ENCODE measurements at regions not wholly inside any gene's neighbourhood (a gene's known extent, or its start where the extent isn't known, plus 50 kb on each side); places are given as distances from the start of the nearest gene placed in this dataset.

- no peak overlapping the region for H3K14ac ChIP-seq (replicated peaks; ENCODE audit: low read depth, low read length)
- no peak overlapping the region for H3K4ac ChIP-seq (ENCODE audit: low read depth, low read length)
- dilution Hi-C loops (cut with HindIII; ENCODE audit: low sequenced_read_pairs, unreplicated experiment) = no loop called here
- peaks cover 5% of the 10 kb centered on the region for H3K27me3 ChIP-seq (ENCODE audit: control insufficient read depth, insufficient read depth, low read length)
- BruUV-seq (replicated peaks) = no TSS peak
- no peak overlapping the region for H2AK5ac ChIP-seq (ENCODE audit: low read depth, low read length)
- H4K8ac ChIP-seq (ENCODE audit: low read depth in 2 of 2, low read length in 2 of 2) = no peak overlapping the region
- H3K4me1 ChIP-seq (ENCODE audit: control insufficient read depth, insufficient read depth, low read length) = no peaks in the 10 kb centered on the region
- no peak overlapping the region for H3K4me2 ChIP-seq (ENCODE audit: low read depth, low read length)
- no peak overlapping the region for H2BK5ac ChIP-seq (ENCODE audit: low read depth, low read length, poor library complexity, severe bottlenecking)
- H2AFZ ChIP-seq (replicated peaks; ENCODE audit: low read length, poor library complexity) = no peak overlapping the region
- H3K27ac ChIP-seq (ENCODE audit: insufficient read depth, low read length) = no peak overlapping the region
- WGBS, 2 experiments (ENCODE audit: extremely low coverage in 2 of 2, insufficient read length in 1 of 2) = 60% methylated on average over 1 of the region's 3 CpGs; no CpG with 5 or more reads in 1 of the 2 experiments
- DNase-seq = no peak
- H3K79me1 ChIP-seq (ENCODE audit: low read depth in 1 of 2, low read length in 2 of 2) = no peaks in the 10 kb centered on the region
- H2AK9ac ChIP-seq (replicated peaks; ENCODE audit: low read depth, low read length, poor library complexity) = no peak overlapping the region
- H3K4me3 ChIP-seq (ENCODE audit: insufficient read depth, low read depth, low read length) = no peak overlapping the region
- no peak overlapping the region for H3K18ac ChIP-seq (ENCODE audit: low read depth, low read length)
- in situ Hi-C loops (cut with MboI; ENCODE audit: low sequenced_read_pairs) = no loop called here
- no peak overlapping the region for H4K5ac ChIP-seq (ENCODE audit: low read depth, low read length)
- no peaks in the 10 kb centered on the region for H3K36me3 ChIP-seq (ENCODE audit: control insufficient read depth, insufficient read depth, low read length)
- POLR2A ChIA-PET (ENCODE audit: unreplicated experiment) = no interaction called here
- no peaks in the 10 kb centered on the region for H3K9me1 ChIP-seq (ENCODE audit: insufficient read depth, low read length)
- ATAC-seq (ENCODE audit: low read depth) = no peak
- CTCF ChIA-PET = no interaction called here
- no peak overlapping the region for H3K23ac ChIP-seq (ENCODE audit: low read depth, low read length)
- no peaks in the 10 kb centered on the region for H4K20me1 ChIP-seq (ENCODE audit: insufficient read depth, low read length)
- no peak overlapping the region for H3K9ac ChIP-seq (ENCODE audit: low read depth, low read length)
- no peaks in the 10 kb centered on the region for H3K9me3 ChIP-seq (ENCODE audit: control insufficient read depth, insufficient read depth, low read length)
- no peak overlapping the region for H2BK120ac ChIP-seq (ENCODE audit: low read depth, low read length)
- no peak for TF ChIP-seq FOS (IDR thresholded peaks at IDR 0.05; ENCODE audit: low read depth, low read length)
- no peak for TF ChIP-seq MAZ (IDR thresholded peaks at IDR 0.05; ENCODE audit: borderline replicate concordance, low read depth, low read length)
- H4K91ac ChIP-seq (ENCODE audit: insufficient read depth, low read depth, low read length) = no peak overlapping the region
- no peak overlapping the region for H2BK15ac ChIP-seq (ENCODE audit: low read depth, low read length)
- intact Hi-C loops (cut with micrococcal nuclease) = no loop called here
- H3K56ac ChIP-seq (ENCODE audit: extremely low read depth, insufficient read depth, low read length) = no peak overlapping the region
- H2BK20ac ChIP-seq (ENCODE audit: low read depth, low read length) = no peak overlapping the region
These were observed 130.0 kb upstream of the ARG1 start for GRCh38 chr6:131443014-131443413.
